C4-2B (cell line): ENCODE measurements at regions not wholly inside any gene's neighbourhood (a gene's known extent, or its start where the extent isn't known, plus 50 kb on each side); places are given as distances from the start of the nearest gene placed in this dataset.

Experiments used
- CTCF ChIP-seq: fragments of 450-650 bp; conservative IDR thresholded peaks from 2 replicates; pipeline ENCODE4 v1.5.1; 2017; ENCODE audit warnings: mild to moderate bottlenecking
- ZFX ChIP-seq: fragments of 450-650 bp; IDR thresholded peaks from 2 replicates; pipeline ENCODE4 v1.6.1; 2017

- TF ChIP-seq CTCF (no peak), ZFX (no peak)
These were observed 164.2 kb downstream of the POLR2M start for GRCh38 chr15:57870667-57871066.
